Hematopoietic multipotent progenitor cell (in vitro differentiated cells): ENCODE measurements at regions not wholly inside any gene's neighbourhood (a gene's known extent, or its start where the extent isn't known, plus 50 kb on each side); places are given as distances from the start of the nearest gene placed in this dataset.
"Not testable (repeated sequence)": the region's sequence is repeated elsewhere in the genome, so short reads cannot be mapped to it uniquely, and the experiment has no call there.

Experiments
- DNase-seq, 3 donors: peaks; one replicate each; pipeline ENCODE4 v3.0.0-alpha.2; 2011 to 2015; ENCODE audit warnings: low read depth in 2 of 3, low spot score in 2 of 3

DNA sequence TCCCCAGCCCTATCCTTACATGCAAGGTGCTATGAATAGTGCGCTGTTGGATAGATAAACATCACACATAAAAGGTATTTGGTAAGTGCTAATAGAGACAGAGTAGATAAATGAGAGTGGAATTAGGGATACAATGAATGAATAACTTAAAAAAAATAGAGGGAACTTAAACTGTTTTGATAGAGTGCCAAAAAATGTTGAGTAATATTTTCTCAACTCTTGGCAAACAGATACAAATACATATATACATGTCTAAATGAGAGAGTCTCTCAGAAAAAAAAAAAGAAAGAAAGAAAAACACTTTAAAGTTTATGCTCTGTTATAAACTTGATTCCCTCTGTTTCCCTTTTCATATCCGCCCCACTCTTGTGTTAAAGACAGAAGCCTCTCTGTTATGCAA is 667.4 kb downstream of the ROBO2 start:
- DNase-seq = no peak

DNA sequence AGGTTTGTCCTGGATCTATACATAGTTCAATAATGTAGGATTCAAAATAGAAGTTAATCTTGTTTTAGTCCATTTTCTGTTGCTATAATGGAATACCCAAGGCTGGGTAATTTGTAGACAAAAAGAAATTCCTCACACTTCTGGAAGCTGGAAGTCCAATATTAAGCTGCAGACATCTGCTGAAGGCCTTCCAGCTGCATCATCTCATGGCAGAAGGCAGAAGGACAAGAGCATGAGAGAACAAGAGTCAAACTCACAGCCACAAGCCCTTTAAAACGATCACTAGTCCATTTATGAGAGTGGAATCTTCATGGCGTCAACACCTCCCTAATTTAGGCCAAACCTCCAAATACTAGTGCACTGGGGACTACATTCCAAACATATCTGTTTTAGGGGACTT is 669.3 kb downstream of the ROBO2 start:
- no peak for DNase-seq

DNA sequence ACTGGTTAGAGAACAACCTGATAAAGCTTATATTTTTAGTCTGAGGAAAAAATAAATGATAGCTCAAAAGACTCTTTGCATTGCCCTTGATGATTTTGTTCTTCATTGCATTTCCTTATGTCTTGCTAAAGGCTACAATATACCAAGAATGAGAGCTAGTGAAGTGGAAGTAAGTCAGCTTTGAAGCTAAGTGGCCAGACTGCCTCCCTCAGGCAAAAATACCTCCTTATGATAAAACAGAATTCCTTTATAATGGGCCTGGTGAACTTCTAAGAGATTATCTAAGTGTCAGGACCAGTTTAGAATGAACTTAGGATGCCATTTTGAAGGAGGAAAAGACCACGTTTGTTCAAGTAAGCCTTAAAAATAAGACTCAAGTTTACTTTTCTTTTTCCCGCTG is 678.4 kb downstream of the ROBO2 start:
- DNase-seq = no peak

DNA sequence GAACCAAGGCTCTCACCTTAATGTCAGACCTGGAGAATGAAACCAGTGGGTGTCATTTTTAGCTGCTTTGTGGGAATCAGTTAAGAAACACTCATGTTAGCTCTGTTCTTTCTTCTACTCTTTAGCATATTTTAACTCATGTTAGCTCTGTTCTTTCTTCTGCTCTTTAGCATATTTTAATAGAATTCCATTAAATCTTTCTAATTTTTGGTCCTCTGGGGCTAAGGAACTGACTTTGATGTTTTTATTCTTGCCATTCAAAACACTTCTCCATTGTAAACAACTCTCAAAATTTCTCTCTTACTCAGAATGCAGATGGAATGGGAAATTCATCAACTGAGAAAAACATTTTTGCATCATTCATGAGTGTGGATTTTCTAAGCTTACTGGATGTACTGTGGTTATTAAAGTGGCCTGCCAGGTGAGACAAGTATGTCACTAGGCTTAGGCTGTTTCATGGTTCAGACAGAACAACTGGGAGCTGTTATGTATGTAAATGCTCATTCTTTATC is 680.6 kb downstream of the ROBO2 start:
- no peak for DNase-seq

DNA sequence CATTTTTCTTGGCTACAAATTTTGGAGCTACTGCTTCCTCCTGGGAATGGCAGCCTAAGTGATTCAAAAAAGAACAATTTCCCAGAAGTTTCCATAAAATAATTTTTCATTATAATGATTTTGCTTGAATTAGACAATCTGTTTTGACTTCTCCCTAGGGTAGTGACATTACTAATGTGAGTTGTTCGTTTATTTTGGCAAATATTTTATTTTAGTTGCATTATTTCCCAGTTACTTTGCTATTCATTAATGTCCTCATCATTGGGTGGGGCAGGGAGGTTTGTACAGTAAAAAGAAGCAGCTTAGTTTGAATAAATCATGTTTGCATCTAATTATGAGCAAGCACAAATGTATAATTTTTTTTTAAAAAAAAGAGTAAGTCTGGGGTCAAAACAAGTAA is 686.6 kb downstream of the ROBO2 start:
- DNase-seq = no peak

- DNase-seq = no peak
These were observed 706.1 kb downstream of the ROBO2 start for GRCh38 chr3:77746048-77746447.

DNA sequence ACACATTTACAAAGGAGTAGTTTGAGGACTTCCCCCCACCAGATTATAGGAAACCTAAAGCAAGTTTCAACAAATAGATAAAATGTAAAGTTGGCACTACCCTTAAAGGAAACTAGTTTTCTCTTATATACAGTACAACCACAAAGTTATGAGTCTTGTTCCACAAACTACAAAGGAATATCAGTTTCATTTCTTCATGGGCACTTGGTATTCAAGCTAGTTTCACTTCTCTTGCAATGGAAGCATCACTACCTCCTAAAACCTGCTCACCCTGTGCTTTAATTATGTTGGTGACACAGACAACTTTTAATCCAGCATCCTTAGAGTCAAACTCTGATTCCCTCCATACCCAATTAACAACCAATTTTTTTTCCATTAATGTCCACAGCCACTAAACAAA is 707.0 kb downstream of the ROBO2 start:
- no peak for DNase-seq

- not testable (repeated sequence) for DNase-seq
These were observed 716.6 kb downstream of the ROBO2 start for GRCh38 chr3:77756397-77756975.

DNA sequence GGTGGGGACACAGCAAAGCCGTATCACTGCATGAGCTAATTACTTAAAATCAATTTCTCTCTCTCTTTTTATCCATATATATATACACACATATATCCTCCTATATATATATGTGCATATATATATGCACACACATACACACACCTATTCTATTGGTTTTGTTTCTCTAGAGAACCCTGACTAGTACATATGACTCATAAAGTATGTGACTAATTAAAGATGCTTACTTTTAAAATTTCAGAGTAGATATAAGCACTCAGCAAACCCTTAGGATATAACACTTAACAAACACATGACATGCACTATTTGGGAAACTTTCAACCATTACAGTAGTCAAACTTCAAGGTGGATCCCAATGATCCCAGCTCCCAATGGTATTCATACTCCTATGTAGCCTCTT is 732.6 kb downstream of the ROBO2 start:
- DNase-seq = no peak

GRCh38 chr3:77773084-77773483 is 733.2 kb downstream of the ROBO2 start:
- no peak for DNase-seq

DNA sequence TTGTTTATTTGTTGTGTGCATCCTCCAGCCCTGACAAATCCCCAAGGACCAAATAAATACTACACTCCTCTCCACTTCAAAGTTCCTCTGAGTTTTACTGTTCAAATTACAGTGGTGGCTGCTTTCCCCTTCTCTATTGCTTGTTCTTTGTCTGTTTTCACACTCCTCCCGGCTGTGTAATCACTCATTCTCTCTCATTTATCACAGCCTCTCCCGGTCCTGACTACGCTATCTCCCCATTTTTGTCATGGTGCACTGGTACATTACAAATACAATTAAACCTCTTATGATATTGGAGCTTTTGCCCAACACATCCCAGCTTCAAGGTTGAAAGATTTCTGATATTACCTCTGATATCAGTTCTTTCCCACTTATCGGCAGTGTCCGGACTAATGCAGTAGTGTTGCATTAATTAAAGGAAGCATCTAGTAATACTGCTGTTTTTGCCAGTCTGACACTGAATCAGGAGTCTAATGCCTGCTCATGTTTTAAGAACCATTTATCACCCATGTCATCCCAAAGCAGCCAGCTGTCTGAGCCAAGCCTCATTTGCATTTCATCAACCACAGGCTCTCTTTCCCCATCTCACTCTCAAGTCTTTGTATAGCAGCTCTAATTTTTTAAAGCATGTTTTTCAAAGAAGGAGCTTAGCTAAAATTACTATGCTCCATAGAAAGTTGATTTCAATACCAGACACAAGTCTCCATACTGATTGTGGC is 740.5 kb downstream of the ROBO2 start:
- no peak for DNase-seq

- no peak for DNase-seq
These were observed 746.3 kb downstream of the ROBO2 start for GRCh38 chr3:77786216-77786615.

DNA sequence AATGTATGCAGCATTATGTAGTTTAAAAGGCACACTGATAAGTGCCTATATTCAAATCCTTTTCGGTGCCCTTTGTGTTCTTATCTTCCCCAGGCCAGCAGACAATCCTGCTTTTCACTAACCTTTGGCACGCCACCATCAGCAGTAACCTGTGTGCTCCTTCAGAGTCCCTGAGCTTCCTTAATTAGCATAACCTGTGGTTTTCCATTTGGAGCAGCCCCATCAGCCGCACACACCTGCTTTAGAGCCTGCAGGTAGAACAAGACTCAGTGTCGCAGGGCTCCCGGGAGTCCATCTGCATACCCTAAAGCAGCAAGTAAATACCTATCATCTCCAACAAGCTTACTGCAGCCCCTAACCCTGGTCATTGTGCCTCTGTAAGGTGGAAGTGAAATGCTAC is 755.1 kb downstream of the ROBO2 start:
- DNase-seq = no peak

DNA sequence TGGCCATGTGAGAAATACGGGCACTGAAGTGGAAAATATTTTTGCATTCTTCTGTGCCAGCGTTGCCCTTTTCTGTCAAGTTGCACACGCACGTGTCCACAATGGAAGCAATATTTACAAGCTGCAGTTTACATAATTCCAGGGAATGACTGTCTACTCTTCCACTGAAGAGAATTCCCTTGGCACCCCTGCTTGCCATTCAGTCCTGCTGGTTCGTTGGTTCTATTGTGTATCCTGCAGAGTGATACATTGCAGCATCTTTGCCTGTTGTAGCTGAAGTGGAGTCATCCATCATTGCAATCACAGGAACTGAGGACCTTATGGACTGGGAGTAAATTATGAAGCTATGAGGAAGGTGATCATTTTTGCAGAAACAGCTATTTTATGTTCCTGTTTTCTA is 759.4 kb downstream of the ROBO2 start:
- DNase-seq = no peak

DNA sequence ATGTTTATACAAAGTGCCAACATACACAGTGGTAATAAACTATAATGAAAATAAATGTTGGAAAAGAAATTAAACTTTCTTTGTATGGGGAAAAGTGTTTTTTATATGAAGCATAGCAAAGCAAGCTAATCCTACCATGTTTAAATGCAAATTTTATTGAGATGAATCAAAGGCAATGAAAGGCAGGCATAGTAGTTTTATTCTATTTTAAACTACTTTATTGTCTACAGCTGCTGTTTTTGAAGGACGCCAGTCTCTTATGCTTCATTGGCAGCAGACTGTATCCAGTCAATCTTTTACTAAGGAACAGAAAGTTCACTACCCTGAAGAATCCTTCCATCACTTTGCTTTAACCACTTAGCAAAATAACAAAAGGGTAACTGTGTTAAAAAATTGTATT is 761.0 kb downstream of the ROBO2 start:
- DNase-seq = no peak

DNA sequence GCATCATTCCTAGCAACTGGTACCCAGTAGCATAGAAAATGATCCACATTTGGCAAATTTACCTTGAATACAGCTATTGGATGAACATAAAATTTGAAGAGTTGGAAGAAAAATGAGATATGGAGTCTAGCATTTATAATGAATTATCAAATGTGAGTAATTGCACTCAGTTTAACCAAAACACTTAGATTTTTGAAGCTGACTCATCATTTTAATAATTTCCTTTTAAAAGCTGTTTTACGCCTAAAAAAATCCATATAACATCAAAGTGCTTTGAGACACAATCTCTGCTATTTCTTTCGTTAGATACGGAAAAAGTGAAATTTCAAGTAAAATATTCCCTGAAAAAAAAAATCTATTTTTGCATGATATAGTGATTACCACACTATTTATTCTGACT is 767.4 kb downstream of the ROBO2 start:
- DNase-seq = no peak

DNA sequence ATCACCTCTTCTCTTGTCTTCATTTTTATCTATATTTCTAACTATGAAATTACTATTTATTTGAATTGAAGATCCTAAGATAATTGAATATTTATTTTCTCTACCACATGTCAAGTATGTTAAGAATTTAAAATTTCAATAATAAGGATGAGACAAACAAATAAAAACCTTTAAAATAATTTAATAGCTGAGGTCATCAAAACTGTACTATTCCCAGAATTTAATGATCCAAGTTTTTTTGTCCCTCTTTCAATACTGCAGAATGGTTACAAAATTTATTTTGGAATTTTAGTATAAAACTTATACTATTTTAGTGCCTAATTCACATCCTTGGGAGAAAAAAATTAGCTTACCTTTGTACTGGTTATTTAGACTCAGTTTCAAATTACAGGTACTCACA is 774.9 kb downstream of the ROBO2 start:
- DNase-seq = no peak

DNA sequence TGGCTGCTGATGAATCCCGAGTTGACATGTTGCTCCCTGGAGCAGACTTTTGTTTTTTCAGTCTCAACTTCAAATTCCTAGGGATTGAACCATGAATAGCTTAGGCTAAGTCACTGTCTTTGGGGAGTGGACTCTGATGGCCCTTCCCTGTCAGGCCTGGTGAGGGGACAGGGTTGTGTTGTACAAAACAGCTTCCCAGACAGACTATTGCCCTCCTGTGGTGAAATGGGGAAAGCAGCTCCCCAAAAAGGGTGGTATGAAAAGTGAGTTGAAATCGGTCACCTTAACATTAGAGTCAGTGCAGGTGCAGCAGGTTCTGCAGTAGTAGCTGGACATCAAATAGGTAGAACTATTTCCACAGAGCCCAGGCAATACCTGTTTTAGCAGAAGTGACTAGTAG is 775.6 kb downstream of the ROBO2 start:
- DNase-seq = no peak

DNA sequence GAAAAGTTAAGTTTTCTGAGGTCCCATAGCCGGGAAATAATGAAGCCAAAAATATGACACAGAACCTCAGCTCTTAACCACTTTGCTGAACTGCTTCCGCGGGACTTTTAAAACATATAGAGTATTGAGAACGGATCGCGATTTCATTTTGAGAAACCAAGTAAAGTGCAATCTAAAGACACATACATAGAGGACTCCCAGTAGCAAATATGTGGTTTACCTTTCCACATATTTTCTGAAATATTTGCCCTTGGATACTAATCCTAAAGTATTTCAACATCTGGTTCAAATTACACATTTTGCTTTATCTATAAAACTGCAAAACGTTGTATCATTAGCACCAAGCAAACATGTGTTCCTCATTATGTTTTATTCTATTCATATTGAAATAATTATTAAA is 776.5 kb downstream of the ROBO2 start:
- no peak for DNase-seq

- no peak for DNase-seq
These were observed 785.3 kb downstream of the ROBO2 start for GRCh38 chr3:77825001-77825827.

DNA sequence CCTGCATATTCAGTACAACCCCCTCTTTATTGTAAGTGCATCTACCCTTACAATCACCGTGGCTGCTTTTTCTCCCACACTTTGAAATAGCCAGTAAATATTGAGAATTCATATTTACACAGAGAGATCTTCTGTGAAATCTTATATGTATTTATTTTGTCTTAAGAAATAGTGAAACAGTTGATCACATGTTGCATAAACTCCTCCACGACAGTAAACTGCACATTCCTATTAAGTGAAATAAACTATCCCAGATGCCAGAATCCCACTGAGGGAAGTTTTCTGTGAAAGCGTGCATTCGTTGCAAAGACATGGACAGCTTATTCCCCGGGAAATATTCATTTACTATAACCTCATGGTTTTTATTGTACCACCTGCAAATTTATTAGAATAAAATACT is 796.0 kb downstream of the ROBO2 start:
- DNase-seq = no peak
